Cardiac septum (tissue), 1 donor: ENCODE measurements at regions not wholly inside any gene's neighbourhood (a gene's known extent, or its start where the extent isn't known, plus 50 kb on each side); places are given as distances from the start of the nearest gene placed in this dataset.

ENCODE experiments used
- DNase-seq: peaks from one replicate; pipeline ENCODE4 v3.0.0-alpha.2; 2020; ENCODE audit warnings: low spot score
- intact Hi-C: fragments of 100-400 bp; cut with DNase I; formaldehyde crosslinking; loops from one replicate; pipeline ENCODE4 v1.14.0; 2022
- donor health status: DM: no; HTN: no; CAD: no.

- no peak for DNase-seq
- intact Hi-C loops: no loop called here
Observed at GRCh38 chr1:83813576-83813975, 185.4 kb downstream of the TTLL7 start.

GRCh38 chr1:83810144-83810543 lies 188.8 kb downstream of the TTLL7 start:
- DNase-seq: no peak
- intact Hi-C loops: no loop called here

- intact Hi-C loops: no loop called here
- no peak for DNase-seq
Observed at GRCh38 chr1:83808536-83808935, 190.4 kb downstream of the TTLL7 start.

GRCh38 chr1:83807821-83808220 lies 191.1 kb downstream of the TTLL7 start:
- no peak for DNase-seq
- intact Hi-C loops: no loop called here

- no peak for DNase-seq
- intact Hi-C loops: no loop called here
Observed at GRCh38 chr1:83807231-83807630, 191.7 kb downstream of the TTLL7 start.

- intact Hi-C loops: no loop called here
Observed at GRCh38 chr1:83805921-83806320, 193.0 kb downstream of the TTLL7 start.

GRCh38 chr1:83802460-83803152 lies 196.3 kb downstream of the TTLL7 start:
- no peak for DNase-seq
- intact Hi-C loops: no loop called here

More at GRCh38 chr1:83805921-83806320, 193.0 kb downstream of the TTLL7 start:
- no peak for DNase-seq

- intact Hi-C loops: no loop called here
- DNase-seq: no peak
Observed at GRCh38 chr1:83802023-83802422, 196.9 kb downstream of the TTLL7 start.

- intact Hi-C loops: no loop called here
- DNase-seq: no peak
Observed at GRCh38 chr1:83800066-83800465, 198.9 kb downstream of the TTLL7 start.

- intact Hi-C loops: no loop called here
- no peak for DNase-seq
Observed at GRCh38 chr1:83799594-83799993, 199.3 kb downstream of the TTLL7 start.

GRCh38 chr1:83798965-83799364 lies 200.0 kb downstream of the TTLL7 start:
- DNase-seq: no peak
- intact Hi-C loops: no loop called here

GRCh38 chr1:83796409-83796808 lies 202.5 kb downstream of the TTLL7 start:
- DNase-seq: no peak
- intact Hi-C loops: no loop called here

GRCh38 chr1:83794384-83794783 lies 204.5 kb downstream of the TTLL7 start:
- DNase-seq: no peak
- intact Hi-C loops: no loop called here

- intact Hi-C loops: no loop called here
Observed at GRCh38 chr1:83791821-83792437, 207.0 kb downstream of the TTLL7 start.

GRCh38 chr1:83790446-83790845 lies 208.5 kb downstream of the TTLL7 start:
- intact Hi-C loops: no loop called here
- no peak for DNase-seq

More at GRCh38 chr1:83791821-83792437, 207.0 kb downstream of the TTLL7 start:
- no peak for DNase-seq

GRCh38 chr1:83787246-83787998 lies 211.5 kb downstream of the TTLL7 start:
- DNase-seq: no peak
- intact Hi-C loops: no loop called here

GRCh38 chr1:83781667-83782066 lies 217.3 kb downstream of the TTLL7 start:
- no peak for DNase-seq
- intact Hi-C loops: no loop called here

- intact Hi-C loops: no loop called here
Observed at GRCh38 chr1:83779565-83779964, 219.4 kb downstream of the TTLL7 start.

GRCh38 chr1:83777758-83778101 lies 221.2 kb downstream of the TTLL7 start:
- intact Hi-C loops: no loop called here
- no peak for DNase-seq

More at GRCh38 chr1:83779565-83779964, 219.4 kb downstream of the TTLL7 start:
- no peak for DNase-seq

- intact Hi-C loops: no loop called here
- no peak for DNase-seq
Observed at GRCh38 chr1:83776913-83777757, 221.8 kb downstream of the TTLL7 start.
